Karpas-422 (cell line): ENCODE measurements at regions not wholly inside any gene's neighbourhood (a gene's known extent, or its start where the extent isn't known, plus 50 kb on each side); places are given as distances from the start of the nearest gene placed in this dataset.

Source experiments
- DNase-seq: peaks from one replicate; pipeline ENCODE4 v3.0.0-alpha.2; 2015
- H2AFZ ChIP-seq: fragments of 200-600 bp; sonication (generic); 2 replicates; pipeline ENCODE4 v1.6.1; 2014; ENCODE audit warnings: antibody characterized with exemption, low read length, mixed read lengths
- H3K27ac ChIP-seq: fragments of 200-600 bp; sonication (generic); 2 replicates; pipeline ENCODE4 v1.5.1; 2014; ENCODE audit warnings: mild to moderate bottlenecking, low read length, moderate library complexity
- H3K27me3 ChIP-seq: fragments of 200-600 bp; sonication (generic); 2 replicates; pipeline ENCODE4 v1.6.1; 2014; ENCODE audit warnings: low read length, mixed read lengths
- H3K36me3 ChIP-seq: fragments of 200-600 bp; sonication (generic); 2 replicates; pipeline ENCODE4 v1.6.1; 2014; ENCODE audit warnings: low read length, mixed read lengths; ENCODE audit not compliant: insufficient read depth
- H3K4me1 ChIP-seq: fragments of 200-600 bp; sonication (generic); 2 replicates; pipeline ENCODE4 v1.6.1; 2014; ENCODE audit warnings: mild to moderate bottlenecking, low read length, mixed read lengths
- H3K4me2 ChIP-seq: fragments of 200-600 bp; sonication (generic); 2 replicates; pipeline ENCODE4 v1.6.1; 2014; ENCODE audit warnings: low read length, low read depth, mild to moderate bottlenecking; ENCODE audit not compliant: poor library complexity, severe bottlenecking
- H3K4me3 ChIP-seq: fragments of 200-600 bp; sonication (generic); 2 replicates; pipeline ENCODE4 v1.5.1; 2014; ENCODE audit warnings: mild to moderate bottlenecking, antibody characterized with exemption, low read length, mixed read lengths
- H3K79me2 ChIP-seq: fragments of 200-600 bp; sonication (generic); 2 replicates; pipeline ENCODE4 v1.6.1; 2014; ENCODE audit warnings: mild to moderate bottlenecking, low read length, mixed read lengths
- H3K9ac ChIP-seq: fragments of 200-600 bp; sonication (generic); 2 replicates; pipeline ENCODE4 v1.6.0; 2014; ENCODE audit warnings: low read length
- H3K9me2 ChIP-seq: fragments of 200-600 bp; sonication (generic), shearing (Covaris generic); replicated peaks from 2 replicates; pipeline ENCODE4 v1.6.0; 2014; ENCODE audit warnings: mild to moderate bottlenecking, low read length, moderate library complexity; ENCODE audit not compliant: insufficient read depth
- H3K9me3 ChIP-seq: fragments of 300-700, 200-600 bp; sonication (generic); 2 replicates; pipeline ENCODE4 v1.6.1; 2014; ENCODE audit warnings: low read length, mixed read lengths
- H4K20me1 ChIP-seq: fragments of 200-600 bp; sonication (generic); 2 replicates; pipeline ENCODE4 v1.6.1; 2014; ENCODE audit warnings: mild to moderate bottlenecking, antibody characterized with exemption, low read length, low read depth; ENCODE audit not compliant: insufficient read depth

DNA sequence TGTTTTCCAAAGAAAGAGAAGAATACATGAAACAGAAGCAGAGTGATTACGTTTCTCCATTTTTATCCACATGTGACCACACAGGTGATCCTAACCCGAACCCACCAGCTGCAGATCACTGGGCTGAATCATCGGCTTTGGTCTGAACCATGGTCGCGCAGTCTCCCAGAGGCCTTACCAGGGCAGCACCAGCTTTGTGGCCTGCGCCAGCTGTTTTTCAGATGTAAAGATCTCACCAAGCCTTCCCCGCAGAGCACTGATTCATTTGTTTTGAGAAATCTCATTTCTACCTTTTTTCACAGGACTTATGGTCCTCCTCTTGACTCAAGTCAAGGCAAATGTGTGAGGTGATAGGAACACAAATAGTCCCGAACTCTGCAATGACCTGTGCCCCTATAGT lies 207.0 kb upstream of the PPP2R2D start:
- no peaks in the 10 kb centered on the region for H3K27me3 ChIP-seq
- no peaks in the 10 kb centered on the region for H3K36me3 ChIP-seq
- H3K9me3 ChIP-seq, result no peaks in the 10 kb centered on the region
- no peak overlapping the region for H3K4me3 ChIP-seq
- no peak overlapping the region for H3K9ac ChIP-seq
- no peaks in the 10 kb centered on the region for H3K79me2 ChIP-seq
- no peaks in the 10 kb centered on the region for H3K4me1 ChIP-seq
- no peak for DNase-seq
- H3K4me2 ChIP-seq, result no peak overlapping the region
- no peaks in the 10 kb centered on the region for H4K20me1 ChIP-seq
- no peak overlapping the region for H3K27ac ChIP-seq
- H2AFZ ChIP-seq, result no peak overlapping the region
- H3K9me2 ChIP-seq, result no peaks in the 10 kb centered on the region

DNA sequence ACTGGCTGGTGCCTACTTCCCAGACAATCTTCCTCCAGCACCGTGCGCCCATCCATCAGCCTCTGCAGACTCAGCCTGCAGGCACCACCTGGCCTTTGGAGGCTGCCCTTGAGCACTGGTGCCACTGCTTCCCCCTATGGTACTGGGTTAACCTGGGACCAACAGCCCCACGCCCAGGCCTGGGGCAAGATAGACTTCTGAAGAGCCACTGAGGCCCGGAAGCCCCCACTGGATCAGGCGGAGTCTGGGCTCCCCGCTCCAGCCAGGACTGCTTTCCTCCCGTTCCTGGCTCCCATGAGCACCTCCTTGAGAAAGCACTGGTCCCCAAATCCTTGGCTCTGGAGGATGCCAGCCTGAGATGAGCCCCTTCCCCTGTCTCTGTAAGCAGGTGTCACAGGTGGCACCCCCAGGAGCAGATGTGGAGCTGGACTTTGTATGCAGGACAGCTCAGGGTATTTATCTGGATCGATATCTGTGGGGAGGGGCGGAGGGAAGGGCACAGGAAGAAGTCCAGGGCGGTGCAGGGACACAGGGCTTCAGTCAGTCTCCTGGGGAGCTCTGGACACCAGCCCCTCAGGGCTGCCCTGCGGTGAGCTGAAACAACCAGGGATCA lies 206.5 kb upstream of the PPP2R2D start:
- H3K79me2 ChIP-seq, result no peaks in the 10 kb centered on the region
- H3K27ac ChIP-seq, result no peak overlapping the region
- H3K9ac ChIP-seq, result no peak overlapping the region
- H2AFZ ChIP-seq, result no peak overlapping the region
- H3K36me3 ChIP-seq, result no peaks in the 10 kb centered on the region
- no peak overlapping the region for H3K4me2 ChIP-seq
- no peaks in the 10 kb centered on the region for H3K9me3 ChIP-seq
- DNase-seq, result no peak
- no peaks in the 10 kb centered on the region for H4K20me1 ChIP-seq
- H3K4me1 ChIP-seq, result no peaks in the 10 kb centered on the region
- no peaks in the 10 kb centered on the region for H3K27me3 ChIP-seq
- no peaks in the 10 kb centered on the region for H3K9me2 ChIP-seq
- H3K4me3 ChIP-seq, result no peak overlapping the region

DNA sequence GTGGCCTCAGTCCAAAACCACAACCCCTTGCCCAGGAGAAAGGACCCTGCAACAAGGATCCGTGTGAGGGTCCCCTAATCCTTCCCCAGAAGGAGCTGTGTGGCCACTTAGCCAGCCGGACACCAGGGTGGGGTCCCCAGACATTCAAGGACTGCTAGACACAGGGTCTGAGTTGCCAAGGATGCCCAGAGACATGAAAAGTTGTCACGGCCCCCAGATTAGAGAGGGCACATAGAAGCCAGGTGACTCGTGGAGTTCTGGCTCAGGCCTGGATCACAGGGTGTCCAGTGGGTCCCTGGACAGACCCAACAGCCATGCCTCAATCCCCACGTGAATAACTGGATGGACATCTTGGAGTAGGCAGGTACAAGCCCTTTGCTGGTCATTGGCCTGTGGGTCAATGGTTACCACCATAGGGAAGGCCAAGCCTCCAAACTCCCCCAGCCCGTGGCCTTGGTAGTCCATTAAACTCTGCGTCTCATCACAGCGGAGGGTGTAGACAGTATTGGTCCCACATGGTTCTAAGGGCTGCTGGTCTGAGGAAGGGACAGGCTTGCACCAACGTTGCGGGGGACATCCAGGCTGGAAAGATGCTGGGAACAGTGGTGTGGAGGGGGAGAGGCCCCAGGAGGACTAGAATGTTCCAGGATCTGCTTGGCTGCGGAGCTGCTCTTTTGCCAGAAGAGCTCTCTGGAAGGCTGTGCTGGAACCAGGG lies 205.9 kb upstream of the PPP2R2D start:
- no peak overlapping the region for H2AFZ ChIP-seq
- H3K4me3 ChIP-seq, result no peak overlapping the region
- no peak overlapping the region for H3K4me2 ChIP-seq
- H3K9me3 ChIP-seq, result no peaks in the 10 kb centered on the region
- no peak overlapping the region for H3K27ac ChIP-seq
- H3K27me3 ChIP-seq, result no peaks in the 10 kb centered on the region
- H3K4me1 ChIP-seq, result no peaks in the 10 kb centered on the region
- no peaks in the 10 kb centered on the region for H4K20me1 ChIP-seq
- H3K9ac ChIP-seq, result no peak overlapping the region
- H3K36me3 ChIP-seq, result no peaks in the 10 kb centered on the region
- DNase-seq, result no peak
- H3K9me2 ChIP-seq, result no peaks in the 10 kb centered on the region
- no peaks in the 10 kb centered on the region for H3K79me2 ChIP-seq

DNA sequence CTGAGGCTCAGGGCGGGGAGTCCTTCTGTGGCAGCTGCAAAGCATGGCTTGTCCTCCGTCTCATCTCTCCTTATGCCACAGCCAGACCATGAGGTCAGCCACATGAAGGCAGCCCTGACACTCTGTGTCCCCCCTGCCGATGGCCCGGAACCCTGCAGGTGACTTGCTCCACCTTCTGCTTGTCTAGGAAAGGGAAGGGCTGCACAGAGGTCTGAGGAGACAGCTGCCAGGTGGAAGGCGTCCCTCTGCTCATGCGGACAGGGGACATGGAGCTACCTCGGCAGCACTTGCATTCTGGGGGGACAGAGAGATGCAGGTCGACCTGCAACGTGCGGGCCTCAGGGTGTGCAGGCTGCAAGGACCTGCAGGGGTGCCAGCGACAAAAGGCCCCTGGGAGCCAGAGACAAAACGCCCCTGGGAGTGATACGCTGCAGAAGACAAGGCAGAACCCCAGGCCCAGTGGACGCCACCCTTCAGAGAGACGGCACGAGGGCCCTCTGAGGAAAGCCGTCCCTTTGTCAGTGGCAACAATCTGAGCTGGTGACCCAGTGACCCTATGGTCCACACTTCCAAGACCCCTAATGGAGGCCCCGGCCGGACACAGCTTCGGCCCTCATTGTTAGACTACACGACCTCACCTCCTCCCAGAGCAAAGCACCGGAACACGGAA lies 205.2 kb upstream of the PPP2R2D start:
- Histone ChIP-seq H3K9ac (no peak overlapping the region), H2AFZ (no peak overlapping the region), H3K79me2 (no peaks in the 10 kb centered on the region), H4K20me1 (no peaks in the 10 kb centered on the region), H3K27ac (no peak overlapping the region), H3K9me3 (no peaks in the 10 kb centered on the region), H3K4me1 (no peaks in the 10 kb centered on the region), H3K36me3 (no peaks in the 10 kb centered on the region), H3K27me3 (no peaks in the 10 kb centered on the region), H3K4me2 (no peak overlapping the region), H3K9me2 (no peaks in the 10 kb centered on the region), H3K4me3 (no peak overlapping the region)
- DNase-seq, result no peak

DNA sequence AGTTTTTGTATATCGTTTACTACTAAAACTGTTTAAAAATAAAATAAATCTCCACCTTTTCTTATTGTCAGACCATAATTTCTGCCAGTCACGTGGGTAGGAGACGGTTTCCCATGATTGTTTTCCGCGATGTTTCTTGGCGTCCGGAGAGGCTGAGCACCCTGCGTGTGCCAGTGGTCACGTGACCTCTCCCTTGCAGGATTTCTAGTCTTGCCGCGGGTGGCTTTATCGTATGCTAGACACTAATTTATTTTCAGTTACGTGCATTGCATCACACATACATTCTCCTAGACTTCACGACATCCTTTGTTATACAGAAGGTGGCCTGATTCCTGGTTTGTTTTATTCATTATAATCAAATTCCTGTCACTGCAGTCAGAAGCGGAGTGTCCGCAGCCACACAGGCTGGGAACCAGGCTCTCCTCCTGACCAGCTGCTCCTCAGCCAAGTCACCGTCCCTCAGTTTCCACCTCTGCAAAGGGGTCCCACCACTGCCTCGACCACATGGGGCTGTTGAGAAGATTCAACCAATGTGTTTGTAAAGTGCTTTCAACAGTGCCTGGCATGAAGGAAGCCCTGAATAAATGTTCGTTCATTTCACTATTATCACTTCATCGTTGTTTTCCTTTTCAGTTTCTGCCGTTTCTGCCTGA lies 203.2 kb upstream of the PPP2R2D start:
- H3K27me3 ChIP-seq, result no peaks in the 10 kb centered on the region
- H4K20me1 ChIP-seq, result no peaks in the 10 kb centered on the region
- H3K4me2 ChIP-seq, result no peak overlapping the region
- no peaks in the 10 kb centered on the region for H3K36me3 ChIP-seq
- H3K9me3 ChIP-seq, result no peaks in the 10 kb centered on the region
- no peaks in the 10 kb centered on the region for H3K9me2 ChIP-seq
- H2AFZ ChIP-seq, result no peak overlapping the region
- no peak for DNase-seq
- no peak overlapping the region for H3K27ac ChIP-seq
- H3K9ac ChIP-seq, result no peak overlapping the region
- H3K4me1 ChIP-seq, result no peaks in the 10 kb centered on the region
- no peak overlapping the region for H3K4me3 ChIP-seq
- no peaks in the 10 kb centered on the region for H3K79me2 ChIP-seq

DNA sequence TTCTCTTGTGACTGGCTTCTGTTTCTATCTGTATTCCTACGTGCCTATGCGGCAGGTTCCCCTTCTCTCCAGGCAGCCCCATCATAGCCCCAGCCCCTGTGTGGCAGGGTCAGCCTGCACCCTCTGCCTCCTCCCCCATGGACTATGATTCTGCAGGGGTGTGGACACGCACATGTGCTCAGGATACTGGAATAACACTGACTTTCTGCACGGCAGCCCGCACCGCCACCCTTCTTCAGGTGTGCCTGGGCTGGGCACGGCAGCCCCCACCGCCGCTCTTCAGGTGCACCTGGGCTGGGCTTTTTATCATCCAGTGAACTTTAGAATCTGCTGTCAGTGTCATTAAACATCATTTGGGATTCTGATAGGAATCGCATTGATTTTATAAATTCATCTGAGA lies 202.6 kb upstream of the PPP2R2D start:
- H3K9ac ChIP-seq, result no peak overlapping the region
- no peaks in the 10 kb centered on the region for H3K27me3 ChIP-seq
- H3K4me1 ChIP-seq, result no peaks in the 10 kb centered on the region
- DNase-seq, result no peak
- no peak overlapping the region for H3K4me2 ChIP-seq
- H3K9me3 ChIP-seq, result no peaks in the 10 kb centered on the region
- no peaks in the 10 kb centered on the region for H4K20me1 ChIP-seq
- H3K36me3 ChIP-seq, result no peaks in the 10 kb centered on the region
- no peak overlapping the region for H2AFZ ChIP-seq
- no peak overlapping the region for H3K27ac ChIP-seq
- no peaks in the 10 kb centered on the region for H3K9me2 ChIP-seq
- no peak overlapping the region for H3K4me3 ChIP-seq
- no peaks in the 10 kb centered on the region for H3K79me2 ChIP-seq

DNA sequence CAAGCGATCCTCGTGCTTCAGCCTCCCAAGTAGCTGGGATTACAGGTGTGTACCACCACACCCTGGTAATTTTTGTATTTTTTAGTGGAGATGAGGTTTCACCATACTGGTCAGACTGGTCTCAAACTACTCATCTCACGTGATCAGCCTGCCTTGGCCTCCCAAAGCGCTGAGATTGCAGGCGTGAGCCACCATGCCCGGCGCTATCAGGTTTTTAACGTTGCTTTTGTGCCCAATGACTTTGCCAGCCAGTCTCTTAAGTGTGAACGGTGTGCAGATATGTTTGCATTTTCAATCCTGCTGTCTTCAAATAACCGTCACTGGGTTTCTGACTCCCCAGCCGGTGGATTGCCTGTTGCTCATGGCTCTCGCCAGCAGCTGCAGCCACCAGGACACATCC lies 201.8 kb upstream of the PPP2R2D start:
- Histone ChIP-seq H3K36me3 (no peaks in the 10 kb centered on the region), H3K9ac (no peak overlapping the region), H4K20me1 (no peaks in the 10 kb centered on the region), H3K4me1 (no peaks in the 10 kb centered on the region), H3K4me2 (no peak overlapping the region), H2AFZ (no peak overlapping the region), H3K4me3 (no peak overlapping the region), H3K9me3 (no peaks in the 10 kb centered on the region), H3K9me2 (no peaks in the 10 kb centered on the region), H3K79me2 (no peaks in the 10 kb centered on the region), H3K27ac (no peak overlapping the region), H3K27me3 (no peaks in the 10 kb centered on the region)
- DNase-seq, result no peak

DNA sequence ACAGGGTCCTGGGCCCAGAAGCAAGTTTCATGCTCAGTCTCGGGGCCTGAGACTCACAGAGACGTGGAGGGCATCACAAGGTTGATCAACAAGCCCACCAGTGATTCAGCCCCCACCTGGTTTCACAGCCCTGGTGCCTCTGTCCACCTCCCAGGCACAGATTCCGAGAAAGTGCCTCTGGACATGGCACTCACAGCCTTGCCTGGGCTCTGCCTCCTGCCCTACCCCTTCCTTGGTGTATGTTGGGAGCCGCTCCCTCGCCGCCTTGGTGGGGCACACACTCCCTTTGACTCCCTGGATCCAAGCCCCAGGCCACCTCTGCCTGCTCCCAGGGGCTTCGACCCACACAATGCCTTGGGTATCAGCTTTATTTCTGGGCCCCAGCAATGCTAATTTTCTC lies 200.8 kb upstream of the PPP2R2D start:
- H3K4me2 ChIP-seq, result no peak overlapping the region
- H3K79me2 ChIP-seq, result no peaks in the 10 kb centered on the region
- H3K4me3 ChIP-seq, result no peak overlapping the region
- no peak overlapping the region for H2AFZ ChIP-seq
- no peaks in the 10 kb centered on the region for H3K9me3 ChIP-seq
- no peak for DNase-seq
- H4K20me1 ChIP-seq, result no peaks in the 10 kb centered on the region
- no peaks in the 10 kb centered on the region for H3K4me1 ChIP-seq
- no peaks in the 10 kb centered on the region for H3K36me3 ChIP-seq
- H3K27me3 ChIP-seq, result no peaks in the 10 kb centered on the region
- no peak overlapping the region for H3K27ac ChIP-seq
- H3K9ac ChIP-seq, result no peak overlapping the region
- no peaks in the 10 kb centered on the region for H3K9me2 ChIP-seq
